ENCODE measurements at regions not wholly inside any gene's neighbourhood (a gene's known extent, or its start where the extent isn't known, plus 50 kb on each side); places are given as distances from the start of the nearest gene placed in this dataset.

DNA sequence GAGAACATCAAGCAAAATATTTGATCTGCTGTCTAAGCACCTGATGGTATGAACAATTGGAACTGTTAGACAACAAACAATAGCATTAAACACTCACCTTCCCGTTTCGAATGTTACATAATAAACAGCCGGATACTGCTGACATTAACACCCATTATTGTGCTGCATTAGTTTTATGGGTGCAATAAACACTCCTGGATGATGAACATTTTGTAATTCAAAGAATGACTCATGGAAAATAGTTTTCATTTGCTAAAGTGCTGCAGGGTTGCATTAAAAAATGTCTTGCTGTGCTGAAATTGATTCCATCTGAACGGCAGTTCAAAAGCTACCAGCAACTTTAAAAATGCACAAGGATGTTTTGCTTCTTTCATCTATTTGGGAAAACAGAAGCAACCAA, 100.8 kb upstream of the SORBS2 start:
- FAIRE-seq, result peak; percentile 72

DNA sequence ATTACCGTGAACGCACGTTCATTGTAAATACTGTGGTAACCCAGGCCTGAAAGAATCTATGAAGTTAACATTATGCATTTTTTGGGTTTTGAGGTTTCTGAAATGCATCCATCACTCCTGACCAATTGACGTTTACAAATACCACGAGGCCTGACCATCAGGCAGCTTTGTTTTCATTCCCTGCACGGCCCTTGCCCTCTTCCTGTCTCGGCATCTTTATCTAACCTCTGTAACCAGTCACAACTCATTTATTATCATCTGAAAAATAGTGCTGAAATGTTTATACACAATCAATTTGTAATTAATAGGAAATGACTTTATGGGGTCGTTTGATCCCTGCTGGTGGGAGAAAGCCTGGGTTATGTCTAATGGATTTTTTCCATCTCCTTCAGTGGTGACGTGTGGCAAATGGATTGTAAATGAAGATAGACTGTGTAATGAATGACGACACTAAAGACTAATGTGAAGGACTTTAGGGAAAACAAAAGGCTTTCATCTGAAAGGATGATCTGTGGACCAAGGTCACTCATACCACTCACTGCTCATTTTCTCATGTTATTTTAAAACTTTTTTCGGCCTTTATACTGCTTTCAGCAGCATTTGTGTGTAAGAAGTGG, 102.7 kb upstream of the SORBS2 start:
- FAIRE-seq, result no peak
- 73 to 87% (median 77%) methylated on average over 11 of the region's 11 CpGs for WGBS, 3 donors
- H3K4me1 ChIP-seq (ENCODE audit: control insufficient read depth in 3 of 3, insufficient read depth in 2 of 3, low read depth in 1 of 3, low read length in 2 of 3), result no peaks in the 10 kb centered on the region

More for the DNA sequence above, 100.8 kb upstream of the SORBS2 start:
- H3K4me1 ChIP-seq (ENCODE audit: control insufficient read depth in 3 of 3, insufficient read depth in 2 of 3, low read depth in 1 of 3, low read length in 2 of 3), result no peaks in the 10 kb centered on the region
- H3K4me3 ChIP-seq (ENCODE audit: low read depth in 1 of 3, low read length in 3 of 3), result no peak overlapping the region
- no peak overlapping the region for H3K27ac ChIP-seq (ENCODE audit: low read depth in 1 of 3, low read length in 2 of 3)
- no peaks in the 10 kb centered on the region for H3K27me3 ChIP-seq (ENCODE audit: control insufficient read depth in 3 of 3, insufficient read depth in 3 of 3, low read length in 3 of 3)
- no peaks in the 10 kb centered on the region for H3K36me3 ChIP-seq (ENCODE audit: control insufficient read depth in 3 of 3, insufficient read depth in 2 of 3, low read depth in 1 of 3, low read length in 3 of 3)
- no peaks in the 10 kb centered on the region for H3K9me3 ChIP-seq (ENCODE audit: control insufficient read depth in 2 of 2, insufficient read depth in 1 of 2, low read depth in 1 of 2, low read length in 1 of 2)
- WGBS, 3 donors, result 10 to 44% (median 35%) methylated on average over 4 of the region's 4 CpGs
- peak; percentile 70 to 89 for DNase-seq

DNA sequence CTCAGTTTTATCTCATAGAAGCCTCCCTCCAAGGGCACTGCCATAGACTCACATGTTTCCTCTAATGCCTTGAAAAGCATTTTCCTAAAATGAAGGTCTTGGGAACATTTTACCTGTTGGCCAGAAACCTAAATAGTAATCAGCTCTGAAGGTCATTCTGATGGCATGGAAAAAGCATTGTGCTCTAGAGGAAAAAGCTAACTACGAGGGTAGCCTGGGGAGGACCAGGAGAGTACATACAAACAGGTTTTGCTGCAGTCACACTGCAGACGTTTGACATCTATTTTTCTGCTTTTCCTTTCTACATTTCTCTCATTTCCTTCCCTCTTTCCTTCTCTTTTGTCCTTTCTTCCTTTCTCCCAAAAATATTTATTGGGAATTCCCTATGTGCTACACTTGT, 103.3 kb upstream of the SORBS2 start:
- 27 to 78% (median 63%) methylated on average over 2 of the region's 2 CpGs for WGBS, 3 donors
- FAIRE-seq, result no peak
- H3K4me1 ChIP-seq (ENCODE audit: control insufficient read depth in 3 of 3, insufficient read depth in 2 of 3, low read depth in 1 of 3, low read length in 2 of 3), result no peaks in the 10 kb centered on the region

More for the DNA sequence above, 102.7 kb upstream of the SORBS2 start:
- Histone ChIP-seq H3K4me3 (ENCODE audit: low read depth in 1 of 3, low read length in 3 of 3) (no peak overlapping the region), H3K36me3 (ENCODE audit: control insufficient read depth in 3 of 3, insufficient read depth in 2 of 3, low read depth in 1 of 3, low read length in 3 of 3) (no peaks in the 10 kb centered on the region), H3K9me3 (ENCODE audit: control insufficient read depth in 2 of 2, insufficient read depth in 1 of 2, low read depth in 1 of 2, low read length in 1 of 2) (no peaks in the 10 kb centered on the region), H3K27me3 (ENCODE audit: control insufficient read depth in 3 of 3, insufficient read depth in 3 of 3, low read length in 3 of 3) (no peaks in the 10 kb centered on the region), H3K27ac (ENCODE audit: low read depth in 1 of 3, low read length in 2 of 3) (no peak overlapping the region)
- no peak for DNase-seq

DNA sequence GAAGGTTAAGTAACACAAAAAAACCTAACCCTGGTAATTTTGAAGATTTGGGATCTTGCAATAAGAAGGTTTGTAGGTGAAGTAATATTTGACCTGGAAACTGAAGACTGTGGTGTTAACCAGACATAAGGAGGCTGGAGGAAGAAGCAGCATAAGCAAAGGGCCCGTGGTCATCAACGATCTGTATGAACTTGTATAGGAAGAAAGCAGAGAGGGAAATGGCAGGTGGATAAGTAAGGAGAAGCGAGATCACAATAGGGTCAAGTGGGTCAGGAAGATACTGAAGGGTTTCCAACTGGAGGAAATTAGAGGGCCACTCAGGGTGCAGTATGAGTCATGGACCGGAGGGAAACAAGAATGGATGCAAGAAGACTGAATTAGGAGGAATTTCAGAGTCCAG, 103.8 kb upstream of the SORBS2 start:
- WGBS, 3 donors, result 86 to 87% (median 87%) methylated on average over 4 of the region's 4 CpGs
- no peaks in the 10 kb centered on the region for H3K36me3 ChIP-seq (ENCODE audit: control insufficient read depth in 3 of 3, insufficient read depth in 2 of 3, low read depth in 1 of 3, low read length in 3 of 3)
- H3K27ac ChIP-seq (ENCODE audit: low read depth in 1 of 3, low read length in 2 of 3), result no peak overlapping the region
- FAIRE-seq, result no peak
- no peaks in the 10 kb centered on the region for H3K27me3 ChIP-seq (ENCODE audit: control insufficient read depth in 3 of 3, insufficient read depth in 3 of 3, low read length in 3 of 3)
- DNase-seq, result no peak
- no peaks in the 10 kb centered on the region for H3K4me1 ChIP-seq (ENCODE audit: control insufficient read depth in 3 of 3, insufficient read depth in 2 of 3, low read depth in 1 of 3, low read length in 2 of 3)
- H3K9me3 ChIP-seq (ENCODE audit: control insufficient read depth in 2 of 2, insufficient read depth in 1 of 2, low read depth in 1 of 2, low read length in 1 of 2), result no peaks in the 10 kb centered on the region
- H3K4me3 ChIP-seq (ENCODE audit: low read depth in 1 of 3, low read length in 3 of 3), result no peak overlapping the region

More for the DNA sequence above, 103.3 kb upstream of the SORBS2 start:
- Histone ChIP-seq H3K4me3 (ENCODE audit: low read depth in 1 of 3, low read length in 3 of 3) (no peak overlapping the region), H3K27ac (ENCODE audit: low read depth in 1 of 3, low read length in 2 of 3) (no peak overlapping the region), H3K27me3 (ENCODE audit: control insufficient read depth in 3 of 3, insufficient read depth in 3 of 3, low read length in 3 of 3) (no peaks in the 10 kb centered on the region), H3K36me3 (ENCODE audit: control insufficient read depth in 3 of 3, insufficient read depth in 2 of 3, low read depth in 1 of 3, low read length in 3 of 3) (no peaks in the 10 kb centered on the region), H3K9me3 (ENCODE audit: control insufficient read depth in 2 of 2, insufficient read depth in 1 of 2, low read depth in 1 of 2, low read length in 1 of 2) (no peaks in the 10 kb centered on the region)
- no peak for DNase-seq

DNA sequence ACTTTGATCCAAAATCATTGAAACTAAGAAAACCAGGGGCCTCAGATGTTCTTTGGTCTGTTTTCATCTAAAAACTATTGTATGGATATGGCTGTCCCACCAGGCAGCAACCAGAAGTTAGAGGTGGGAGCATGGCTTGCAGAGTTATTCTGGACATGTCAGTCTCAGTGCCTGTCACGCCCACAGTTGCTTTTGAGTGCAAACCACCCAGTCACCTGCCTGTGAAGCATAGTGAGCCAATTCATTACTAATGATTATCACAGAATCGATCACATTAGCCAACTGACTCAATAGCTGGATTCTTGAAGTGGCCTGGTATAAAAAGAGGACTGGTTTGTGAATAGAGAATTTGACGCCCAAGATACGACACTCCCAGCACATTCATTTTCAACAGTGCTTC, 104.2 kb upstream of the SORBS2 start:
- DNase-seq, result no peak
- Histone ChIP-seq H3K27ac (ENCODE audit: low read depth in 1 of 3, low read length in 2 of 3) (no peak overlapping the region), H3K4me3 (ENCODE audit: low read depth in 1 of 3, low read length in 3 of 3) (no peak overlapping the region), H3K9me3 (ENCODE audit: control insufficient read depth in 2 of 2, insufficient read depth in 1 of 2, low read depth in 1 of 2, low read length in 1 of 2) (no peaks in the 10 kb centered on the region), H3K4me1 (ENCODE audit: control insufficient read depth in 3 of 3, insufficient read depth in 2 of 3, low read depth in 1 of 3, low read length in 2 of 3) (no peaks in the 10 kb centered on the region), H3K36me3 (ENCODE audit: control insufficient read depth in 3 of 3, insufficient read depth in 2 of 3, low read depth in 1 of 3, low read length in 3 of 3) (no peaks in the 10 kb centered on the region), H3K27me3 (ENCODE audit: control insufficient read depth in 3 of 3, insufficient read depth in 3 of 3, low read length in 3 of 3) (no peaks in the 10 kb centered on the region)
- whole genome bisulfite sequencing, 3 donors, result 69 to 85% (median 75%) methylated on average over 4 of the region's 4 CpGs
- no peak for FAIRE-seq

DNA sequence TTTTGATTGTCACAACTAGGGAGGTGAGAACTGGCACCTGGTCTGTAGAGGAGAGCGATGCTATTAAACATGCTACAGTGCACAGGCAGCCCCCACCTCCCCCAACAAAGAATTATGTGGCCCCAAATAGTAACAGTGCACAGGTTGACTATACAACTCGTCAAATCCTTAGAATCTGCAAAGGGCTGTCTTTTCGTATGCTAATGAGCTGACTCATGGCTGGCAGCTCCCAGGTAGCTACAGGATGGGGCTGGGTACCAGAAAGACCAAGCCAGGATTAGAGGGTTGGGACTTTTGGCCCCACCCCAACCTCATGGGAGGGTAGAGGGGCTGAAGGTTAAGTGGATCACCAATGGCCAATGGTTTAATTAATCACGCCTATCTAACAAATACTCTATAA, 104.7 kb upstream of the SORBS2 start:
- no peak for FAIRE-seq
- Histone ChIP-seq H3K4me1 (ENCODE audit: control insufficient read depth in 3 of 3, insufficient read depth in 2 of 3, low read depth in 1 of 3, low read length in 2 of 3) (no peaks in the 10 kb centered on the region), H3K9me3 (ENCODE audit: control insufficient read depth in 2 of 2, insufficient read depth in 1 of 2, low read depth in 1 of 2, low read length in 1 of 2) (no peaks in the 10 kb centered on the region), H3K27ac (ENCODE audit: low read depth in 1 of 3, low read length in 2 of 3) (no peak overlapping the region), H3K4me3 (ENCODE audit: low read depth in 1 of 3, low read length in 3 of 3) (no peak overlapping the region), H3K36me3 (ENCODE audit: control insufficient read depth in 3 of 3, insufficient read depth in 2 of 3, low read depth in 1 of 3, low read length in 3 of 3) (no peaks in the 10 kb centered on the region), H3K27me3 (ENCODE audit: control insufficient read depth in 3 of 3, insufficient read depth in 3 of 3, low read length in 3 of 3) (no peaks in the 10 kb centered on the region)
- 66 to 87% (median 67%) methylated on average over 4 of the region's 4 CpGs for WGBS, 3 donors
- no peak for DNase-seq

DNA sequence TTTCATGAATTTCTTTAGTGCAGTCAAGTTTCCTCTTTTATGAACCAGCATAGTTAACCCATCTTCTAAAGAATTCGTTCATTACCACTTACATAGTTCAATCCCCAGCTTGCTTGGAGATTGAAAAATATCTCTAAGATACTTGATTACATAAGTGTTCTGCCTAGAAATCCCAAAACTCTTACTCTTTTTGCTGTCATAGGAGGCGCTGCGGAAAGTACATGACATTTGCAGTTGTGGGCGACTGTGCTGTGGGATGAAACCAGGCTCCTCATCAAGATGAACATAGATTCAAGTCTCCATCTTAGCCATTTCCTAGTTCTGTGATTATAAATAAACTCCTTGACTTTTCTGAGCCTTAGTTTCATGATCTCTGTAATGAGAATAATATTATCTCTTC, 107.1 kb upstream of the SORBS2 start:
- Histone ChIP-seq H3K36me3 (ENCODE audit: control insufficient read depth in 3 of 3, insufficient read depth in 2 of 3, low read depth in 1 of 3, low read length in 3 of 3) (no peaks in the 10 kb centered on the region), H3K4me3 (ENCODE audit: low read depth in 1 of 3, low read length in 3 of 3) (no peak overlapping the region), H3K27me3 (ENCODE audit: control insufficient read depth in 3 of 3, insufficient read depth in 3 of 3, low read length in 3 of 3) (no peaks in the 10 kb centered on the region), H3K4me1 (ENCODE audit: control insufficient read depth in 3 of 3, insufficient read depth in 2 of 3, low read depth in 1 of 3, low read length in 2 of 3) (no peaks in the 10 kb centered on the region), H3K9me3 (ENCODE audit: control insufficient read depth in 2 of 2, insufficient read depth in 1 of 2, low read depth in 1 of 2, low read length in 1 of 2) (no peaks in the 10 kb centered on the region), H3K27ac (ENCODE audit: low read depth in 1 of 3, low read length in 2 of 3) (no peak overlapping the region)
- WGBS, 3 donors, result 88 to 96% (median 92%) methylated on average over 4 of the region's 4 CpGs
- no peak for DNase-seq
- FAIRE-seq, result no peak

DNA sequence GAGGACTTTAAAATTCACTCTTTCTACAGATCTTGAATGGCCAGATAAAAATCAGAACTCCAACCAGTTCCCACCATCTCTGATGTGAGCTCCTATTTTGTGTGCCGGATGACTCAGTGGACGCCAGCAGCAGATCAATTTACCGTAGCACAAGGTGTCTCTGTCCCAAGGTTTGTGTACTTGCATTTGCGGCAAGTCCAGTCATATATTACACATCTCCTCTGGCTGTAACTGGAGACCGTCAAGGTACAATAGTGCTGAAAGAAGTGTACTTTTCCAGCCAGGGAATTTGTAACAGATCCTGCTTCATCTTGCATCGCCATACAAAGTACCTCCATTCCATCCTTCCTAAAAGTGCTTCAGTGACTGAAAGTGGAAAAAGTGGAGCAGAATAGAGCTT, 108.2 kb upstream of the SORBS2 start:
- no peaks in the 10 kb centered on the region for H3K9me3 ChIP-seq (ENCODE audit: control insufficient read depth in 2 of 2, insufficient read depth in 1 of 2, low read depth in 1 of 2, low read length in 1 of 2)
- 88 to 91% (median 90%) methylated on average over 6 of the region's 6 CpGs for WGBS, 3 donors

DNA sequence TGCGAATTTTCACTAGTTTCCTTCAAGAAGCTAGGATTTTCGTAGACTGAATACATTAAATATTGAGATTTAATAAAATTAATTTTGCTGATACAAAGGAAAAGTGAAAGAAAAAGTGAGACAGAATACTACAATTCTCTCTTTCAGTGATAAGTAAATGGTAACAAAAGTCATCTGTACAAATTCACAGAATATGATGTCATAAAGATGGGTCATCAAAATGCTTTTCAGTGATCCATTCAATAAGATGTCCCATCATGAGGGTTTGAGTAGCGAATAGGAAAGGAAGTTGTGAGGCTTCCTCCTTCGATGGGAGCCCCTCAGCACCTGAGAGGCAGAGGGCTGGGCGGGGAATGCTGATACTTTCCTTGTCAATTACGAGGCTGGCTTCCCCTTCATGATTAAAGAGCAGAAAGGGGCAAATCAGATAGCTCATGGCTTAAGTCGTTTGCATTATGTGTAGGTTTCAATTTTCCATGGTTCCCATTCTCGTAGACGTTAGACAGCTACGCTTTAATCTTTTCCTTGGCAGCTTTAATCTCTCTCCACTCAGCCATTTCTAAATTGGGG, 108.8 kb upstream of the SORBS2 start:
- 76 to 80% (median 77%) methylated on average over 10 of the region's 10 CpGs for WGBS, 3 donors
- Histone ChIP-seq H3K27ac (ENCODE audit: low read depth in 1 of 3, low read length in 2 of 3) (no peak overlapping the region), H3K4me3 (ENCODE audit: low read depth in 1 of 3, low read length in 3 of 3) (no peak overlapping the region), H3K4me1 (ENCODE audit: control insufficient read depth in 3 of 3, insufficient read depth in 2 of 3, low read depth in 1 of 3, low read length in 2 of 3) (no peaks in the 10 kb centered on the region), H3K36me3 (ENCODE audit: control insufficient read depth in 3 of 3, insufficient read depth in 2 of 3, low read depth in 1 of 3, low read length in 3 of 3) (no peaks in the 10 kb centered on the region), H3K9me3 (ENCODE audit: control insufficient read depth in 2 of 2, insufficient read depth in 1 of 2, low read depth in 1 of 2, low read length in 1 of 2) (no peaks in the 10 kb centered on the region), H3K27me3 (ENCODE audit: control insufficient read depth in 3 of 3, insufficient read depth in 3 of 3, low read length in 3 of 3) (no peaks in the 10 kb centered on the region)
- DNase-seq (no peak), FAIRE-seq (no peak)

More for the DNA sequence above, 108.2 kb upstream of the SORBS2 start:
- no peaks in the 10 kb centered on the region for H3K36me3 ChIP-seq (ENCODE audit: control insufficient read depth in 3 of 3, insufficient read depth in 2 of 3, low read depth in 1 of 3, low read length in 3 of 3)
- no peak overlapping the region for H3K27ac ChIP-seq (ENCODE audit: low read depth in 1 of 3, low read length in 2 of 3)
- DNase-seq, result no peak
- H3K27me3 ChIP-seq (ENCODE audit: control insufficient read depth in 3 of 3, insufficient read depth in 3 of 3, low read length in 3 of 3), result no peaks in the 10 kb centered on the region
- no peak overlapping the region for H3K4me3 ChIP-seq (ENCODE audit: low read depth in 1 of 3, low read length in 3 of 3)
- no peak for FAIRE-seq
- no peaks in the 10 kb centered on the region for H3K4me1 ChIP-seq (ENCODE audit: control insufficient read depth in 3 of 3, insufficient read depth in 2 of 3, low read depth in 1 of 3, low read length in 2 of 3)
